Parathyroid adenoma (tissue), 2 donors: ENCODE measurements at regions not wholly inside any gene's neighbourhood (a gene's known extent, or its start where the extent isn't known, plus 50 kb on each side); places are given as distances from the start of the nearest gene placed in this dataset.

Experiments used
- H2AFZ ChIP-seq: fragments of 300-600 bp; sonication (generic); one replicate; pipeline ENCODE4 v1.7.0; 2017; ENCODE audit warnings: antibody characterized with exemption, mild to moderate bottlenecking
- H3K27ac ChIP-seq: fragments of 300-600 bp; sonication (generic); one replicate; pipeline ENCODE4 v1.7.0; 2017
- H3K27me3 ChIP-seq: fragments of 300-600 bp; sonication (generic); one replicate; pipeline ENCODE4 v1.7.0; 2017; ENCODE audit warnings: low read length; ENCODE audit not compliant: control insufficient read depth, insufficient read depth
- H3K36me3 ChIP-seq: fragments of 300-600 bp; sonication (generic); one replicate; pipeline ENCODE4 v1.7.0; 2017; ENCODE audit warnings: low read length; ENCODE audit not compliant: control insufficient read depth, insufficient read depth
- H3K4me1 ChIP-seq: fragments of 300-600 bp; sonication (generic); one replicate; pipeline ENCODE4 v1.7.0; 2017; ENCODE audit warnings: control low read depth
- H3K4me2 ChIP-seq: fragments of 300-600 bp; sonication (generic); one replicate; pipeline ENCODE4 v1.7.0; 2017; ENCODE audit warnings: low read length
- H3K4me3 ChIP-seq: fragments of 300-600 bp; sonication (generic); one replicate; pipeline ENCODE4 v1.7.0; 2017; ENCODE audit warnings: low read depth, low read length
- H3K79me2 ChIP-seq: fragments of 300-600 bp; sonication (generic); one replicate; pipeline ENCODE4 v1.7.0; 2017; ENCODE audit warnings: control low read depth
- H3K9ac ChIP-seq: fragments of 300-600 bp; sonication (generic); one replicate; pipeline ENCODE4 v1.7.0; 2017; ENCODE audit warnings: mild to moderate bottlenecking
- H3K9me3 ChIP-seq: fragments of 300-600 bp; sonication (generic); one replicate; pipeline ENCODE4 v1.7.0; 2017; ENCODE audit warnings: low read length; ENCODE audit not compliant: control insufficient read depth
- TF ChIP-seq, protein P1 (sequence below): fragments of 300-600 bp; sonication (generic); IDR thresholded peaks from one replicate; pipeline ENCODE4 v1.7.0; 2017; ENCODE audit warnings: antibody characterized with exemption, mild to moderate bottlenecking
- donor health status: primary hyperparathyroidism.

- Histone ChIP-seq H3K4me2 (no peak overlapping the region), H3K79me2 (no peaks in the 10 kb centered on the region), H3K4me1 (no peaks in the 10 kb centered on the region), H3K27me3 (no peaks in the 10 kb centered on the region), H3K9me3 (no peaks in the 10 kb centered on the region), H3K9ac (no peak overlapping the region), H3K27ac (no peak overlapping the region), H3K4me3 (no peak overlapping the region), H3K36me3 (no peaks in the 10 kb centered on the region), H2AFZ (no peak overlapping the region)
- TF ChIP-seq, protein P1, sequence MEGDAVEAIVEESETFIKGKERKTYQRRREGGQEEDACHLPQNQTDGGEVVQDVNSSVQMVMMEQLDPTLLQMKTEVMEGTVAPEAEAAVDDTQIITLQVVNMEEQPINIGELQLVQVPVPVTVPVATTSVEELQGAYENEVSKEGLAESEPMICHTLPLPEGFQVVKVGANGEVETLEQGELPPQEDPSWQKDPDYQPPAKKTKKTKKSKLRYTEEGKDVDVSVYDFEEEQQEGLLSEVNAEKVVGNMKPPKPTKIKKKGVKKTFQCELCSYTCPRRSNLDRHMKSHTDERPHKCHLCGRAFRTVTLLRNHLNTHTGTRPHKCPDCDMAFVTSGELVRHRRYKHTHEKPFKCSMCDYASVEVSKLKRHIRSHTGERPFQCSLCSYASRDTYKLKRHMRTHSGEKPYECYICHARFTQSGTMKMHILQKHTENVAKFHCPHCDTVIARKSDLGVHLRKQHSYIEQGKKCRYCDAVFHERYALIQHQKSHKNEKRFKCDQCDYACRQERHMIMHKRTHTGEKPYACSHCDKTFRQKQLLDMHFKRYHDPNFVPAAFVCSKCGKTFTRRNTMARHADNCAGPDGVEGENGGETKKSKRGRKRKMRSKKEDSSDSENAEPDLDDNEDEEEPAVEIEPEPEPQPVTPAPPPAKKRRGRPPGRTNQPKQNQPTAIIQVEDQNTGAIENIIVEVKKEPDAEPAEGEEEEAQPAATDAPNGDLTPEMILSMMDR = no peak
These were observed 57.1 kb downstream of the OR10H4 start for GRCh38 chr19:16005925-16006324.

- no peaks in the 10 kb centered on the region for H3K4me1 ChIP-seq
- TF ChIP-seq, protein P1 = no peak
- no peak overlapping the region for H3K4me3 ChIP-seq
- H3K36me3 ChIP-seq = no peaks in the 10 kb centered on the region
- no peak overlapping the region for H3K27ac ChIP-seq
- H3K9me3 ChIP-seq = no peaks in the 10 kb centered on the region
- no peaks in the 10 kb centered on the region for H3K27me3 ChIP-seq
- no peak overlapping the region for H2AFZ ChIP-seq
- no peaks in the 10 kb centered on the region for H3K79me2 ChIP-seq
- H3K4me2 ChIP-seq = no peak overlapping the region
- no peak overlapping the region for H3K9ac ChIP-seq
These were observed 63.7 kb upstream of the TPM4 start for GRCh38 chr19:16012552-16012951.

- no peaks in the 10 kb centered on the region for H3K9me3 ChIP-seq
- H3K9ac ChIP-seq = no peak overlapping the region
- TF ChIP-seq, protein P1 = no peak
- no peaks in the 10 kb centered on the region for H3K79me2 ChIP-seq
- H3K27ac ChIP-seq = no peak overlapping the region
- no peaks in the 10 kb centered on the region for H3K4me1 ChIP-seq
- H3K4me2 ChIP-seq = no peak overlapping the region
- H3K4me3 ChIP-seq = no peak overlapping the region
- no peaks in the 10 kb centered on the region for H3K27me3 ChIP-seq
- H3K36me3 ChIP-seq = no peaks in the 10 kb centered on the region
- H2AFZ ChIP-seq = no peak overlapping the region
These were observed 63.0 kb upstream of the TPM4 start for GRCh38 chr19:16013181-16013850.

- TF ChIP-seq, protein P1 = no peak
- no peak overlapping the region for H3K4me3 ChIP-seq
- no peaks in the 10 kb centered on the region for H3K9me3 ChIP-seq
- H3K4me2 ChIP-seq = no peak overlapping the region
- no peaks in the 10 kb centered on the region for H3K27me3 ChIP-seq
- no peak overlapping the region for H3K9ac ChIP-seq
- H3K36me3 ChIP-seq = no peaks in the 10 kb centered on the region
- no peak overlapping the region for H3K27ac ChIP-seq
- H2AFZ ChIP-seq = no peak overlapping the region
- no peaks in the 10 kb centered on the region for H3K79me2 ChIP-seq
- H3K4me1 ChIP-seq = no peaks in the 10 kb centered on the region
These were observed 62.1 kb upstream of the TPM4 start for GRCh38 chr19:16013851-16014840.
